Activated CD8-positive, alpha-beta memory T cell treated with anti-CD3 and anti-CD28 coated beads for 24 hours (primary cell): ENCODE measurements at regions not wholly inside any gene's neighbourhood (a gene's known extent, or its start where the extent isn't known, plus 50 kb on each side); places are given as distances from the start of the nearest gene placed in this dataset.
A peak's percentile ranks its signal among the peaks of the same experiment; 100 is the strongest.

Experiments
- DNase-seq: peaks from one replicate; pipeline ENCODE4 v3.0.0-alpha.2; 2020

GRCh38 chr3:127137113-127137512, 55.8 kb upstream of the PRR23E start:
- peak; percentile 35 for DNase-seq

GRCh38 chr3:127137757-127138536, 55.0 kb upstream of the PRR23E start:
- peak; percentile 42 for DNase-seq

- DNase-seq, result peak; percentile 42
Measured at GRCh38 chr3:127139601-127140500, 53.1 kb upstream of the PRR23E start.

- no peak for DNase-seq
Measured at GRCh38 chr3:127140501-127141460, 52.1 kb upstream of the PRR23E start.

- no peak for DNase-seq
Measured at GRCh38 chr3:127141921-127142730, 50.8 kb upstream of the PRR23E start.
